ENCODE measurements at regions not wholly inside any gene's neighbourhood (a gene's known extent, or its start where the extent isn't known, plus 50 kb on each side); places are given as distances from the start of the nearest gene placed in this dataset.

DNA sequence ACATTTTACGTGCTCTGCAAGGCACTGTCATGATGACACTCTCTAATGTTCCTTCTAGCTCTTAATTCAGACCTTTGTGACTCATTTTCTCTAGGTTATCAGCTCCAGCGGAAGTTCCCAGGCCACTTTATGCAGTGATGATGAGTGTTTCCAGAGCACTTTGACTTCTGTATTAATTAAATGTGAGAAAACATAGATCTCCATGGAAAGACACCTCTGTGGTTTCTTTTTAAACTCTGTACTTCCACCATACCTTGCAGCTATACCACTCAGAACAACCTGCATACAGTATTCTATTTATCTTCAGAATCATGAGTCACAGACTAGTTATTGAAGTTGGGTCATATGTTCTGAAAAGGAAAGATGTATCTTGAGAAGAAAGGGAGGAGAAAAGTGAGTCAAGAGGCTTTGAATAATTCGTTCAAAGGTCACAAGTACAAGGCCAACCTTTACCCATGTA is 175.6 kb upstream of the TENM4 start:
- Histone ChIP-seq H3K9me1 (ENCODE audit: insufficient read depth, low read length) (no peaks in the 10 kb centered on the region), H3K4me2 (ENCODE audit: low read depth, low read length) (no peak overlapping the region), H4K91ac (ENCODE audit: insufficient read depth, low read depth, low read length) (no peak overlapping the region), H2BK120ac (ENCODE audit: low read depth, low read length) (no peak overlapping the region), H3K36me3 (ENCODE audit: control insufficient read depth, insufficient read depth, low read length) (no peaks in the 10 kb centered on the region), H2BK15ac (ENCODE audit: low read depth, low read length) (no peak overlapping the region), H4K20me1 (ENCODE audit: insufficient read depth, low read length) (no peaks in the 10 kb centered on the region), H2AK9ac (replicated peaks; ENCODE audit: low read depth, low read length, poor library complexity) (no peak overlapping the region), H3K23ac (ENCODE audit: low read depth, low read length) (no peak overlapping the region), H2AFZ (replicated peaks; ENCODE audit: low read length, poor library complexity) (no peak overlapping the region), H3K79me1 (ENCODE audit: low read depth in 1 of 2, low read length in 2 of 2) (no peaks in the 10 kb centered on the region), H3K56ac (ENCODE audit: extremely low read depth, insufficient read depth, low read length) (no peak overlapping the region), H3K4me1 (ENCODE audit: control insufficient read depth, insufficient read depth, low read length) (no peaks in the 10 kb centered on the region), H2BK20ac (ENCODE audit: low read depth, low read length) (no peak overlapping the region), H4K5ac (ENCODE audit: low read depth, low read length) (no peak overlapping the region), H2AK5ac (ENCODE audit: low read depth, low read length) (no peak overlapping the region), H2BK5ac (ENCODE audit: low read depth, low read length, poor library complexity, severe bottlenecking) (no peak overlapping the region), H3K27ac (ENCODE audit: insufficient read depth, low read length) (no peak overlapping the region), H3K27me3 (ENCODE audit: control insufficient read depth, insufficient read depth, low read length) (0 out of 2 replicates have a peak, but pooled peaks cover 1% of the 10 kb centered on the region), H3K4ac (ENCODE audit: low read depth, low read length) (no peak overlapping the region), H4K8ac (ENCODE audit: low read depth in 2 of 2, low read length in 2 of 2) (no peak overlapping the region), H3K4me3 (ENCODE audit: insufficient read depth, low read depth, low read length) (no peak overlapping the region), H3K18ac (ENCODE audit: low read depth, low read length) (no peak overlapping the region), H3K9me3 (ENCODE audit: control insufficient read depth, insufficient read depth, low read length) (no peaks in the 10 kb centered on the region), H3K9ac (ENCODE audit: low read depth, low read length) (no peak overlapping the region), H3K14ac (replicated peaks; ENCODE audit: low read depth, low read length) (no peak overlapping the region)
- dilution Hi-C loops (cut with HindIII; ENCODE audit: low sequenced_read_pairs, unreplicated experiment), result no loop called here
- CTCF ChIA-PET, result no interaction called here
- POLR2A ChIA-PET (ENCODE audit: unreplicated experiment), result interaction anchor here (0.5 kb wide), 1 partner anchor 914 kb away, joined by 4 read pairs; no protein-coding TSS in a partner anchor
- intact Hi-C loops (cut with micrococcal nuclease), result no loop called here
- BruUV-seq (replicated peaks), result no TSS peak
- DNase-seq (no peak), ATAC-seq (ENCODE audit: low read depth) (no peak)
- TF ChIP-seq MXI1 (IDR thresholded peaks at IDR 0.05; ENCODE audit: borderline replicate concordance, low read depth, low read length) (no peak), BHLHE40 (IDR thresholded peaks at IDR 0.05; ENCODE audit: low read depth, low read length) (no peak), CHD1 (IDR thresholded peaks at IDR 0.05; ENCODE audit: low read depth, low read length) (no peak), RAD21 (IDR thresholded peaks at IDR 0.05; ENCODE audit: low read length) (no peak)
- no CpG with 5 or more reads among the region's 3 CpGs for WGBS, 2 experiments (ENCODE audit: extremely low coverage in 2 of 2, insufficient read length in 1 of 2)
- in situ Hi-C loops (cut with MboI; ENCODE audit: low sequenced_read_pairs), result no loop called here
